Lower leg skin (tissue), 3 donors: ENCODE measurements at regions not wholly inside any gene's neighbourhood (a gene's known extent, or its start where the extent isn't known, plus 50 kb on each side); places are given as distances from the start of the nearest gene placed in this dataset.

Experiments used
- POLR2A ChIP-seq, 2 donors: fragments of 450-650 bp; IDR thresholded peaks; one replicate each; pipeline ENCODE4 v1.6.1; 2016 to 2017; ENCODE audit warnings: antibody characterized with exemption in 2 of 2, mild to moderate bottlenecking in 1 of 2, moderate library complexity in 1 of 2
- TF ChIP-seq, protein P1 (sequence below), 3 donors: fragments of 450-650 bp; IDR thresholded peaks; one replicate each; pipeline ENCODE4 v1.5.1; 2016; ENCODE audit warnings: antibody characterized with exemption in 3 of 3, mild to moderate bottlenecking in 3 of 3, moderate library complexity in 2 of 3

DNA sequence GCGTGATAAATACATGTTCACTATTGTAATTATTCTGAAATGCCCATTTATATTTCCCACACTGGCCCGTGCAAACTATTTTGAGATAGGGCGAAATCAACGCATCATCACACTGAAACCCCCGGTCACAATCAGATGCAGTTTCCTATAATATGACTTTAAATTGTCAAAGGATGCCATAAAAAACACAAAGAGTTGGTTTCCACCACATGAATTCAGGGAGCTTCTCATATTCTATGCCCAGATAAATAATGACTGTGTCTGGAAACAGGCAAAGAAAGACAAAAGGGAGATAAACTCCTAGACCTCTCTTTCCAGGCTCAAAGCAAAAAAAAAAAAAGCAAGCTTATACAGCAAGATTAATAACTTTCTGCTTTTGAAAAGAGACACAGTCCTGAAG is 375.8 kb upstream of the AKR1E2 start:
- TF ChIP-seq, protein P1, sequence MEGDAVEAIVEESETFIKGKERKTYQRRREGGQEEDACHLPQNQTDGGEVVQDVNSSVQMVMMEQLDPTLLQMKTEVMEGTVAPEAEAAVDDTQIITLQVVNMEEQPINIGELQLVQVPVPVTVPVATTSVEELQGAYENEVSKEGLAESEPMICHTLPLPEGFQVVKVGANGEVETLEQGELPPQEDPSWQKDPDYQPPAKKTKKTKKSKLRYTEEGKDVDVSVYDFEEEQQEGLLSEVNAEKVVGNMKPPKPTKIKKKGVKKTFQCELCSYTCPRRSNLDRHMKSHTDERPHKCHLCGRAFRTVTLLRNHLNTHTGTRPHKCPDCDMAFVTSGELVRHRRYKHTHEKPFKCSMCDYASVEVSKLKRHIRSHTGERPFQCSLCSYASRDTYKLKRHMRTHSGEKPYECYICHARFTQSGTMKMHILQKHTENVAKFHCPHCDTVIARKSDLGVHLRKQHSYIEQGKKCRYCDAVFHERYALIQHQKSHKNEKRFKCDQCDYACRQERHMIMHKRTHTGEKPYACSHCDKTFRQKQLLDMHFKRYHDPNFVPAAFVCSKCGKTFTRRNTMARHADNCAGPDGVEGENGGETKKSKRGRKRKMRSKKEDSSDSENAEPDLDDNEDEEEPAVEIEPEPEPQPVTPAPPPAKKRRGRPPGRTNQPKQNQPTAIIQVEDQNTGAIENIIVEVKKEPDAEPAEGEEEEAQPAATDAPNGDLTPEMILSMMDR (IDR thresholded peaks at IDR 0.05): no peak
- TF ChIP-seq POLR2A (IDR thresholded peaks at IDR 0.05): no peak
